PC-9 (cell line): ENCODE measurements at regions not wholly inside any gene's neighbourhood (a gene's known extent, or its start where the extent isn't known, plus 50 kb on each side); places are given as distances from the start of the nearest gene placed in this dataset.

Source experiments
- CTCF ChIP-seq: fragments of 200-600 bp; sonication (generic); conservative IDR thresholded peaks from 2 replicates; pipeline ENCODE4 v1.6.1; 2017; ENCODE audit warnings: mixed run types, antibody characterized with exemption, mild to moderate bottlenecking, moderate library complexity
- EZH2 ChIP-seq: fragments of 200-600 bp; sonication (generic); IDR thresholded peaks from 2 replicates; pipeline ENCODE4 v1.8.0; 2017; ENCODE audit warnings: antibody characterized with exemption, low read depth

- TF ChIP-seq CTCF (no peak), EZH2 (no peak)
Observed at GRCh38 chr4:130333241-130333759, 1237.3 kb downstream of the C4orf33 start.
